ACC112 (cell line): ENCODE measurements at regions not wholly inside any gene's neighbourhood (a gene's known extent, or its start where the extent isn't known, plus 50 kb on each side); places are given as distances from the start of the nearest gene placed in this dataset.

Experiments
- H2AFZ ChIP-seq: fragments of 200-600 bp; sonication (generic); one replicate; pipeline ENCODE4 v1.6.0; 2017; ENCODE audit warnings: antibody characterized with exemption, low read length; ENCODE audit not compliant: unreplicated experiment
- H3K27ac ChIP-seq: fragments of 200-600 bp; sonication (generic); 2 replicates; pipeline ENCODE4 v1.5.1; 2014; ENCODE audit warnings: low read depth, mild to moderate bottlenecking, antibody characterized with exemption, low read length, moderate library complexity
- H3K27me3 ChIP-seq: fragments of 200-600 bp; sonication (generic); 2 replicates; pipeline ENCODE4 v1.6.1; 2014; ENCODE audit warnings: mild to moderate bottlenecking, antibody characterized with exemption, low read length, moderate library complexity, mixed read lengths; ENCODE audit not compliant: insufficient read depth
- H3K36me3 ChIP-seq: fragments of 200-600 bp; sonication (generic); 2 replicates; pipeline ENCODE4 v1.6.1; 2016; ENCODE audit warnings: mild to moderate bottlenecking, antibody characterized with exemption, low read length, moderate library complexity, mixed read lengths; ENCODE audit not compliant: insufficient read depth
- H3K4me1 ChIP-seq: fragments of 200-600 bp; sonication (generic); one replicate; pipeline ENCODE4 v1.6.1; 2016; ENCODE audit warnings: low read length, mixed read lengths; ENCODE audit not compliant: insufficient read depth, unreplicated experiment, control insufficient read depth
- H3K4me3 ChIP-seq: fragments of 200-600 bp; sonication (generic); 2 replicates; pipeline ENCODE4 v1.5.1; 2014; ENCODE audit warnings: mild to moderate bottlenecking, low read depth, low read length
- H3K79me2 ChIP-seq: fragments of 200-600 bp; sonication (generic); one replicate; pipeline ENCODE4 v1.6.0; 2016; ENCODE audit warnings: low read length; ENCODE audit not compliant: control insufficient read depth, unreplicated experiment, insufficient read depth

GRCh38 chr3:46098319-46098761 lies 71.1 kb upstream of the XCR1 start:
- Histone ChIP-seq H3K79me2 (no peaks in the 10 kb centered on the region), H3K4me3 (peak overlapping the region; percentile 35; the same call in 1 of the 2 replicates), H3K27me3 (no peaks in the 10 kb centered on the region), H3K36me3 (no peaks in the 10 kb centered on the region), H3K27ac (peak overlapping the region; percentile 95), H3K4me1 (peaks cover 29% of the 10 kb centered on the region), H2AFZ (peak overlapping the region; percentile 9)

DNA sequence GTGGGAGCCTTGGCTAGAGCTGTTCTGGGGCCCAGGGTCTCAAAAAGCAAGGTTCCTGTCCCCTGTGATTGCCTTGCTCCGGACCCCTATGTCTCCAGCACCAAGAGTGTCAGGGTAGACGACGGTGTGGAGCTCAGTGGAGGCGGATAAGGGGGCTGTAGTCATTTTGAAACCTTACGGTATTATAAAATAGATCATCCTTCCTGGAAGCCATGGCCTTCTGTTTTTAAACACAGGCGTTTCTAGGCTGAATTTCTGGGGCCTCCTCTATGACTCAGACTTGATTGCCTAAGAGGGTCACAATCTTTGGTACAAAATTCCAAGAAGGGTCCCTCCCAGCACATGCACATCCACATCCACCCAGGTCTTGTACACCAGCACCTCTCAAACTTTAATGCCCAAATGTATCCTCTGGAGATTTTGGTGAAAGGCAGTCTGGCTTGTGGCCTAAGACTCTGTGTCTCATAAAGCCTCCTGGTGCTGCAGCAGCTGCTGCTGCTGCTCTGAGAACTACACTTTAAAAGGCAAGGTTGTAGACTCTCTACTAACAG lies 70.5 kb upstream of the XCR1 start:
- peak overlapping the region; percentile 95 for H3K27ac ChIP-seq

DNA sequence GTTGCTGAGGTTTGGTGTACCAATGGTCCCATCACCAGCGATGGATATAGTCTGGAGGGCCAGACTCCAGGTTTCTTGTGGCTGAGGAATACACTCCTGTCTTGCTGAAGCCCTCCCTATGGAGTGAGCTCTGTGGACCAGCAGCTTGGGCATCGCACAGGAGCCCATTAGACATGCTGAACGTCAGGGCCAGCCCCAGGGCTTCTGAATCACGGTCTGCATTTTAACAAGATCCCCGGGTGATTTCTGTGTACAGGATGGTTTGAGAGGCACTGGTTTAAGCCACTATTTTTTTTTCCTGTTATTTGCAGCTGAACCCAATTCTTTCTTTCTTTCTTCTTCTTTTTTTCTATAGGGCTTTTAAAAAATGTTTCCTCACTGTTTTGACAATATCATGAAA lies 69.5 kb upstream of the XCR1 start:
- peak overlapping the region; percentile 95 for H3K27ac ChIP-seq
- peaks cover 24% of the 10 kb centered on the region for H3K4me1 ChIP-seq

More for the DNA sequence above, 70.5 kb upstream of the XCR1 start:
- Histone ChIP-seq H3K79me2 (no peaks in the 10 kb centered on the region), H2AFZ (no peak overlapping the region), H3K36me3 (no peaks in the 10 kb centered on the region), H3K27me3 (no peaks in the 10 kb centered on the region), H3K4me1 (peaks cover 25% of the 10 kb centered on the region), H3K4me3 (peak overlapping the region; percentile 35; the same call in 1 of the 2 replicates)

GRCh38 chr3:46096336-46096735 lies 69.1 kb upstream of the XCR1 start:
- Histone ChIP-seq H3K27me3 (no peaks in the 10 kb centered on the region), H2AFZ (no peak overlapping the region), H3K4me1 (peaks cover 24% of the 10 kb centered on the region), H3K27ac (no peak overlapping the region), H3K79me2 (no peaks in the 10 kb centered on the region), H3K4me3 (no peak overlapping the region), H3K36me3 (no peaks in the 10 kb centered on the region)

More for the DNA sequence above, 69.5 kb upstream of the XCR1 start:
- Histone ChIP-seq H3K79me2 (no peaks in the 10 kb centered on the region), H2AFZ (no peak overlapping the region), H3K36me3 (no peaks in the 10 kb centered on the region), H3K27me3 (no peaks in the 10 kb centered on the region), H3K4me3 (no peak overlapping the region)

DNA sequence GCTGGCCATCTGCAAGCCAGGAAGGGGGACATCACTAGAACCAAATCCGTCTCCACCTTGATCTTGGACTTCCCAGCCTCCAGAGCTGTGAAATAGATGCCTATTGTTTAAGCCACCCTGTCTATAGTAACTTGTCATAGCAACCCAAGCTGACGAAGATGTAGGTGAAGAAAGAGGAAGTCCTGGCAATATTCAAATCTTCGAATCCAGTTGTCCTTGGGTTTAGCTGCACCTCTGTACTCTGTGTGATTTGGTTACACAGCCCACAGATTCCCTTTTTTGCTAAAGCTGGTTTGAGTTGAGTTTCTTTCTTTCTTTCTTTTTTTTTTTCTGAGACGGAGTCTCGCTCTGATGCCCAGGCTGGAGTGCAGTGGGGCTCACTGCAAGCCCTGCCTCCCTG lies 68.0 kb upstream of the XCR1 start:
- Histone ChIP-seq H2AFZ (no peak overlapping the region), H3K27ac (no peak overlapping the region), H3K36me3 (no peaks in the 10 kb centered on the region), H3K79me2 (no peaks in the 10 kb centered on the region), H3K4me3 (no peak overlapping the region), H3K27me3 (no peaks in the 10 kb centered on the region), H3K4me1 (peaks cover 29% of the 10 kb centered on the region)

DNA sequence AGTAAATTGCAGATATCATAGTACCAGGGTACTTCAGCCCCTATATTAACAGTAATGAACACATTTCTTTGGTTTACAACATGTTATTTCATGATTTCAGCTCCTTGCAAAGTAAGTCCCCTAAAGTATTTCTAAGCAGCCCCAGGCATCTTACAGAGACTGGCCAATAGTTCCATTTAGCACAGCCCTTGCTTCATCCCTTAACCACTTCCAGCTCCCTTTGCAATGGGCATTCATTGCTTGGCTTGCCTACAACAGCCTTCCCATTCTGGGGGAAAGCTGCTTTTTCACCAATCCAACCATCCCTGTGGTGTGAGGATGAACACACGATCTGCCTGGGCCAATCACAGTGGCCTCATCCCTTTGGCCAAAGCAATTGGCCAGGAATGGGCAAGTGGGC lies 67.2 kb upstream of the XCR1 start:
- no peak overlapping the region for H3K27ac ChIP-seq
- H3K4me1 ChIP-seq, result peaks cover 37% of the 10 kb centered on the region

GRCh38 chr3:46093966-46094365 lies 66.7 kb upstream of the XCR1 start:
- H3K4me1 ChIP-seq, result peaks cover 37% of the 10 kb centered on the region
- no peak overlapping the region for H3K4me3 ChIP-seq
- H2AFZ ChIP-seq, result no peak overlapping the region
- H3K79me2 ChIP-seq, result no peaks in the 10 kb centered on the region
- no peaks in the 10 kb centered on the region for H3K27me3 ChIP-seq
- no peak overlapping the region for H3K27ac ChIP-seq
- H3K36me3 ChIP-seq, result no peaks in the 10 kb centered on the region

More for the DNA sequence above, 67.2 kb upstream of the XCR1 start:
- no peak overlapping the region for H2AFZ ChIP-seq
- no peaks in the 10 kb centered on the region for H3K36me3 ChIP-seq
- H3K79me2 ChIP-seq, result no peaks in the 10 kb centered on the region
- H3K4me3 ChIP-seq, result no peak overlapping the region
- H3K27me3 ChIP-seq, result no peaks in the 10 kb centered on the region

DNA sequence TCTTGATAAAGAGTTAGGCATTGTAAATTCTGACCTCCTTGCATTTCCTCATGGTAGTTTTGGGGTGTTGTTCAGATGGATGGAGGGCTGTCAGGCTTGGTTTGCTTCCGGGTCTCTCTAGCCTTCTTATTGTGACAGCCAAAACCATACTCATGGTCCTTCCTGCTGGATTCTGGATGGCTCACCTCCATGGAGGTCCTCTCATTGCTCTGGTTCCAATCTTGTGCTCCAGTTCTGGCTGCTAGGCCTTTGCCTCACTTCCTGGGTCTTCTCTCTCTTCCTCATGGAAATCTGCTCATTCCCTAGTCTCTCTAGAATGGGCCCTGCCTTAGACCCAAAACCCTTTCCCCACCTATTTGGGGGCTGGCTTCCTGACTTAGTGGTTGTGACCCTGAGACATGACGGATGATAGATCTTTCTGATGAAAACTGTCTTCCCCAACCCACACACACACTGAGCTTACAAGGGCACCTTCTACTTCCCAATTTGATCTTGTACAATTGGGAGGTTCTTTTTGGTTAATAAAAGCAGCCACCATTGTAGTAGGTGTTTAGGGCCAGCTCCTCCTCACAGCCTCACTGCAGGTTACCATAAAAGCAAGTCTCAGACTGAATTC lies 66.2 kb upstream of the XCR1 start:
- H2AFZ ChIP-seq, result no peak overlapping the region
- H3K27ac ChIP-seq, result no peak overlapping the region
- H3K36me3 ChIP-seq, result no peaks in the 10 kb centered on the region
- H3K4me1 ChIP-seq, result peaks cover 36% of the 10 kb centered on the region
- H3K4me3 ChIP-seq, result no peak overlapping the region
- no peaks in the 10 kb centered on the region for H3K27me3 ChIP-seq
- H3K79me2 ChIP-seq, result no peaks in the 10 kb centered on the region

DNA sequence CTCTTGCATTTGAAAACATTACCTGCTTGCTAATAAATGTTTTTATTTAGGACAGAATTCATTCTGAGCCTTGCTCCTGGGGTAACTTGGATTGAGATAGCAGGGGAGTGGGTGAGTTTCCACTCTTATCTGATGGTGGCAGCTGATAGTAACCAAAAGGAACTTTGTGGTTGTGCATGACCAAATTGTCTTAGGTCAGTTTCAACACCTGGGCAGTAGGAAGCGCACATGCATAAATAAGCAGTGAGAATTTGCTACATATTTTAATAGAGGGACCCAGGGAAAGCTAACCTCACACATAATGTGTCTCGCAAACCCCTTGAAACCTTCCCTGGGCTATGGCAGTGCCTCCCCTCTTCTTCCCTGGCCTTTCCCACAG lies 65.4 kb upstream of the XCR1 start:
- no peaks in the 10 kb centered on the region for H3K36me3 ChIP-seq
- H3K27me3 ChIP-seq, result no peaks in the 10 kb centered on the region
- peaks cover 29% of the 10 kb centered on the region for H3K4me1 ChIP-seq
- no peaks in the 10 kb centered on the region for H3K79me2 ChIP-seq
- no peak overlapping the region for H3K27ac ChIP-seq
- no peak overlapping the region for H2AFZ ChIP-seq
- H3K4me3 ChIP-seq, result no peak overlapping the region

- Histone ChIP-seq H3K79me2 (no peaks in the 10 kb centered on the region), H3K4me1 (peaks cover 23% of the 10 kb centered on the region), H3K27ac (no peak overlapping the region), H3K27me3 (no peaks in the 10 kb centered on the region), H3K4me3 (no peak overlapping the region), H2AFZ (no peak overlapping the region), H3K36me3 (no peaks in the 10 kb centered on the region)
These were observed 64.7 kb upstream of the XCR1 start for GRCh38 chr3:46091741-46092701.
